GM21529 (cell line): ENCODE measurements at regions not wholly inside any gene's neighbourhood (a gene's known extent, or its start where the extent isn't known, plus 50 kb on each side); places are given as distances from the start of the nearest gene placed in this dataset.
"Not testable (repeated sequence)": the region's sequence is repeated elsewhere in the genome, so short reads cannot be mapped to it uniquely, and the experiment has no call there.

Experiments used
- ATAC-seq: cut with Tn5 transposase; IDR thresholded peaks from one replicate; pipeline ENCODE4 v1.9.1; 2021; ENCODE audit not compliant: unreplicated experiment

DNA sequence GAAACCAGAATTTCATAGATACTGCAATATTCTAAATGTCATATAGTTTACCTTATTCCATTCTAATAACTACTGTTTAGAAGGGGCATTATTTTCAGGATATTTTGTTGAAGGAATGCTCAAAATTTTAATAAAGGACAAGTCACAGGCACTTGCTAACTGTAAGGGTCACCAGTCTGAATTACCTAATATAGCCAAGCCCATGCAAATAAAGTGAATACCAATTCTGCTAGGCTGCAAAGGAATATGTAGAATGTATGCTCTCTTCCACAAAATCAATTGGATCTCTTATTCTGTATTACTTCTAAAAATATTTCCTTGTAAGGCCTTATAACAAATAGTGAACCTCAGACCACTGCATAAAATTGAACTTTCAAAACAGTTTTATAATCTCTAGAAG lies 52.3 kb upstream of the FAT4 start:
- no peak for ATAC-seq

DNA sequence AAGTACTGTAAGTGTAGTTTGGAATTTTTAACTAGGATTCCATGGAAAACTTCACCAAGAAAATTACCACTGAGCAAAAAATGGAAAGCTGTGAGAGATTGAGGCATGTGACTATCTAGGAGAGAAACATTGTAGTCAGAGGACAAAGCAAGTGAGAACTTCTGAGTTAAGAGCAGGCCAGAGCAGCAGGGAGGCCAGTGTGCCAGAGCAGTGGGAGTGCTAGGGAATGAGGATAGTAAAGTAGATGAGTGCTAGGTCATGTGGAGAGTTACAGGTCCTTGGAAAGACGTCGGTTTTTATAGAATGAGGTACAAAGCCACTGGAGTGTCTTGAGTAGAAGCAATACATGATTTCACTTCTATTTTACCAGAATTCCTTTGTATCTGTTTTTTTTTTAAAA lies 52.7 kb upstream of the FAT4 start:
- ATAC-seq, result no peak

DNA sequence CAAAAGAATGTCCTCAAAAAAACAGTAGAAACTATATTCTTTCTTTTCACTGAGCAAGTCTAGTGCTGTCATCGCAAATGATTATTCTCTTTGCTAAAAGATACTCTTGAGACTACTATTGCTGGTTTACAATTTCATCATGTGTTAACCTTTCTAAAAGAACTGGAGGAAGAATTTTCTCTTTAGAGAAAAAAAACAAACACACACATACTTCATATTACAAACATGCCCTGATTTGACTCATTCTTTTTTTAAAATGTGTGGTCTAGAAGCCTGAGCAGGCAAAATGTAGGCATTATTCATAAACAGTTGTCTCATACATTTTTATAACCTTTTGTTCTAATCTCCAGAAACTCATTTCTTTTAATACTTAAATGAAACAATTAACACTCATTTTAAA lies 60.6 kb upstream of the FAT4 start:
- ATAC-seq, result no peak

DNA sequence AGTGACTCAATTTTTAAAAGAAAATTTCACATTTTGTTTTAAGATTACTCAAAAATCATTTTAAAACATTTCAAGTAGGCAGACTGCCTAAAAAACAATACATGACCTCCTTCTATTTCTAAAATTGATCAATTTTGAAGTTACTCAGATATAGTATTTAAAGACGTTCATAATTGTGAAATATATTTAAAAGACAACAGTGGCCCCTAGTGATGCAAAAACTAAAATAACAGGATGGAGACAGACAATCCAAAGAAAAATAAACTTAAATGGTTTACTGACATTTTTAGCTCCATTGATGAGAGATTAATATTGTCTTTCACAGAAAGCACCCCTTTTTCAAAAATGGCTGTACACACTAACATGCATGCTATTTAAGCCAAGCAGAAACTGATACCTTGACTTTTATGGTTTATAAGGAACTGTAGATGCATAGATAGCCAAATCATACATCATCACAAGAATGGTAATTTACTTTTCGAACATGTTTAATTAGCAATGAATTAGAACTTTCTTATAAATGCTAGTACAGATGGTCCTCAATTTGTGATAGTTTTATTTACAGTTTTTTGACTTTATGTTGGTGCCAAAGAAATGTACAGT lies 69.8 kb upstream of the FAT4 start:
- no peak for ATAC-seq

DNA sequence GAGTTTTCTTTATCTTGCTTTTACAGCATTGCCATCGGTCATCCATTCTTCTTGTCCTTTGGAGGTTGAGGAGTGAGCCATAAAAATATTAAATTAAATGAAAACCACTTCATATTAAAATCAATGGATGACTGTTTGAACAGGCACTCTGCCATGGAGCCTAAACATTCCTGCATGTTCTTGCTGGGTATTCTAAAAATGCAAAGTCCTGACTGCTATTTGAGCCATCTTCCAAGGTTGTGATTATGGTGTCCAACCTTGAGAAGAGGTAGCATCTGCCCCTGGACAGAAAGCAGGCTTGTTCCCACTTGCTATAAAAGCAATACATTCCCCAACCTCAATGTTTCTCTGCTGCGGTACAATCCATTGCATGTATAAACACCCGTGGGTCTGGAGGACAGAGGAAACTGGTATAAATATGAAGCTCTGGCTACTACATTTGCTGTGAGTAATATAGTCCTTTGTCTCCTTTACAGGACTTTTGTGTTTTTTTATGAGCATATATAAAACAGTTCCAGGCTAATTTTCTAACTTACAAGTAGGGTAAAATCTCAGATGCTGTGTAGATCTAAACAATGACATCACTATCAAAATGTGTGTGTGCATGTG lies 70.9 kb upstream of the FAT4 start:
- ATAC-seq, result no peak

DNA sequence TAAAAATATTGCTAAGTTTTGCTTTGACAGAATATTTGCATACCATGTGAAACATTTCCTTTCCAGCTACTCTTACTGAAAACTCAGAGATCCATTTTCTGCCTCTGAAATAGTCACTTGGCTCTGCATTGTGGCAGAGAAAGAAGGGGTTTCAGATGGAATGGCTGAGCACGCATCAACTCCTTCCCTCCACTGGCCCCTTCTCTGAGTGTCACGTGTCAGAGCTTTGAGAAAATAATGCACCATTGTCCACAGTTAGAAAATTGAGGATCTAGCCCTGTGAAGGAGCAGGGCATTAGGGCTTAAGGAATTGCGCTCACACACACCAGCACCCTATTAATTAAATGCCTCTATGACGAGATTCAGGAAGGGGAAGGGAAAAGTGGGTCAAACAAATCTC lies 78.8 kb upstream of the FAT4 start:
- ATAC-seq, result no peak

DNA sequence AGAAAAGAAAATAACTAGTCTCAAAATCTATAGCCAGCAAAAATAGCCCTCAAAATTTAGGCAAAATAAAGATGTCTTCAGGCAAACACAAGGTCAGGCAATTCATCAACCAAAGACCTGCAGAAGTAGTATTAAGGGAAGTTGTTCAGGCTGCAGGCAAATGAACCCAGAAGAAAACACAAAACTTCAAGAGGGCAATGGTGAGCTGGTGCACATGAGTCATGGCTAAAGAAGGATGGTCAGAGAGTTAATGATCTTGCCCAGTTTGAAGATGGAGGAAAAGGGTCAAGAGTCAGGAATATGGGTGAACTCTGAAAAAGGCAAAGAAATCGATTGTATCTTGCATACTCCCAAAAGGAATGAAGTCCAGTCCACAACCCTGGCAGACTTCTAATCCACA lies 83.1 kb upstream of the FAT4 start:
- ATAC-seq, result no peak

DNA sequence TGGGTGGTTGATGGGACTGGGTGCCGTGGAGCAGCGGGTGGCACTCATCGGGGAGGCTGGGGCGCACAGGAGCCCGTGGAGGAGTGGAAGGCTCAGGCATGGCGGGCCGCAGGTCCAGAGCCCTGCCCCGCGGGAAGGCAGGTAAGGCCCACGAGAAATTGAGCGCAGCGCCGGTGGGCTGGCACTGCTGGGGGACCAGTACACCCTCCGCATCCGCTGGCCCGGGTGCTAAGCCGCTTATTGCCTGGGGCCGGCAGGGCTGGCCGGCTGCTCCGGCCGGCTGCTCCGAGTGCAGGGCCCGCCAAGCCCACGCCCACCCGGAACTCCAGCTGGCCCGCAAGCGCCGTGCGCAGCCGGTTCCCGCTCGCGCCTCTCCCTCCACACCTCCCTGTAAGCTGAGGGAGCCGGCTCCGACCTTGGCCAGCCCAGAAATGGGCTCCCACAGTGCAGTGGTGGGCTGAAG lies 85.1 kb upstream of the FAT4 start:
- no peak for ATAC-seq

DNA sequence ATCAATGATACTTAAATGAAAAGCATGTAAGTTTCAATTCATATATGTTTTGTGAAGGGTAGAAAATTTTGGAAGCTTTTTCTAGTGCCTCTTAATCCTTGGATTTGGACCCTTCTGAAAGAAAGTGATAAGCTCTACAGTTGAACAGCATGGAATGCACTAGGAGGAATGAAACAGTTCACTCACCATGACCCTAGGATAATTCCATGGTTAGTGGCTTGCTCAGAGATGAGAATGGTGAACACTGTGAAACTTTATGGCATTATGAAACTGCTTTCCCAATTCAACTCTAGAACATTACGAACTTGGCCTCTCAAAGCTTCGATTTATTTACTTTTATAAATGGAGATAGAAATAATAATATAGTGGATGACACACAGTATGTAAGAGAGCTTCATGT lies 88.9 kb upstream of the FAT4 start:
- no peak for ATAC-seq

DNA sequence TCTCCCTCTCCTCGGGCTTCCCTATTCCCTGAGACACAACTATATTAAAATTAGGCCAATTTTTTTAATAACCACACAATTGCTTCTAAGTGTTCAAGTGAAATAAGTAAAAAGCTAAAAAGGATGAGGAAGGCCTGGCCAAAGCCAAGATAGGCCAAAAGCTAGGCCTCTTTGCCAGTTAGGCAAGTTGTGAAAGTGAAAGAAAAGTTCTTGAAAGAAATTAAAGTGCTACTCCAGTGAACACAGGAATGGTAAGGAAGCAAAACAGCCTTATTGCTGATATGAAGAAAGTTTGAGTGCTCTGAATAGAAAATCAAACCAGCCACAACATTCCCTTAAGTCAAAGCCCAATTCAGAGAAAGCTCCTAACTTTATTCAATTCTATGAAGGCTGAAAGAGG lies 114.2 kb upstream of the FAT4 start:
- ATAC-seq, result no peak

DNA sequence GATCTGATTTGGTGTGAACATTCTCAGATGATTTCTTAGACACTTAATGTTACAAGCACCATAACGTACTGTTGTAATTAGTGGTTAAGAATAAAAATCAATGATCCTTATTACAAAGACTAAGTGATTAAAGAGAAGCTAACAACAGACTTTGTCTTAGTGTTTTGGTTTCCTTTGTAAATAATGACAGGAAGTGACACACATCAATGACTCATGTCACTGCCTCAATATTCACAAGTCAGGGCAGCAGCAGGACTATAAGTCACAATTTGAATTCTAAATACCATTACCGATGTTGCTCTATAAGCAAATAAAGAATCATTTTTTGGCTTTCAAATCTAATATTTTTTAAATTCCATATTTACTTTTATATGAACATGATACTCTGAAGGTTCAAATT lies 115.8 kb upstream of the FAT4 start:
- no peak for ATAC-seq

DNA sequence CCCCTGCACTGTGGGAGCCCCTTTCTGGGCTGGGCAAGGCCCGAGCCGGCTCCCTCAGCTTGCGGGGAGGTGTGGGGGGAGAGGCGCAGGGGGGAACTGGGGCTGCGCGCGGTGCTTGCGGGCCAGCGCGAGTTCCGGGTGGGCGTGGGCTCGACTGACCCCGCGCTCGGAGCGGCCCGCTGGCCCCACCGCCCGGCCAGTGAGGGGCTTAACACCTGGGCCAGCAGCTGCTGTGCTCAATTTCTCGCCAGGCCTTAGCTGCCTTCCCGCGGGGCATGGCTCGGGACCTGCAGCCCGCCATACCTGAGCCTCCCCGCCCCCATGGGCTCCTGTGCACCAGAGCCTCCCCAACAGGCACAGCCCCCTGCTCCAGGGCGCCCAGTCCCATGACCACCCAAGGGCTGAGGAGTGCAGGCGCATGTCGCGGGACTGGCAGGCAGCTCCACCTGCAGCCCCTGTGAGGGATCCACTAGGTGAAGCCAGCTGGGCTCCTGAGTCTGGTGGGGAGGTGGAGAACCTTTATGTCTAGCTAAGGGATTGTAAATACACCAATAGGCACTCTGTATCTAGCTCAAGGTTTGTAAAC lies 122.8 kb upstream of the FAT4 start:
- not testable (repeated sequence) for ATAC-seq

DNA sequence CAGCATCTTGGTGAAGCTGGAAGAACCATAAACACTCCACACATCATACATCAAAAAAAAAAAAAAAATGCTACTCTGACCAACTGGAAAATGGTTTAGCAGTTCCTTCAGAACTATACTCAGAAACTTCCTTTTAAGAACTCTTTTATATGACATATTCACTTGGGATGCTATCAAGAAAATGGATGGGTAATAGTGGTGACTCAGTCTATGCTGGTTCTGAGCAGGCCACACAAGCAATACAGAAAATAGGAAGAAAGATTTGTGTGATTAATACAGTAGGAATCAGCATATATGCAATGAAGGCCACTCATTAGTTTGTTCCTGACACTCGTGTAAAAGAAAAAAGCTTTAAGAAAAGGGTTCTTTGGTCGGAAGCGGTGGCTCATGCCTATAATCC lies 123.5 kb upstream of the FAT4 start:
- ATAC-seq, result no peak

DNA sequence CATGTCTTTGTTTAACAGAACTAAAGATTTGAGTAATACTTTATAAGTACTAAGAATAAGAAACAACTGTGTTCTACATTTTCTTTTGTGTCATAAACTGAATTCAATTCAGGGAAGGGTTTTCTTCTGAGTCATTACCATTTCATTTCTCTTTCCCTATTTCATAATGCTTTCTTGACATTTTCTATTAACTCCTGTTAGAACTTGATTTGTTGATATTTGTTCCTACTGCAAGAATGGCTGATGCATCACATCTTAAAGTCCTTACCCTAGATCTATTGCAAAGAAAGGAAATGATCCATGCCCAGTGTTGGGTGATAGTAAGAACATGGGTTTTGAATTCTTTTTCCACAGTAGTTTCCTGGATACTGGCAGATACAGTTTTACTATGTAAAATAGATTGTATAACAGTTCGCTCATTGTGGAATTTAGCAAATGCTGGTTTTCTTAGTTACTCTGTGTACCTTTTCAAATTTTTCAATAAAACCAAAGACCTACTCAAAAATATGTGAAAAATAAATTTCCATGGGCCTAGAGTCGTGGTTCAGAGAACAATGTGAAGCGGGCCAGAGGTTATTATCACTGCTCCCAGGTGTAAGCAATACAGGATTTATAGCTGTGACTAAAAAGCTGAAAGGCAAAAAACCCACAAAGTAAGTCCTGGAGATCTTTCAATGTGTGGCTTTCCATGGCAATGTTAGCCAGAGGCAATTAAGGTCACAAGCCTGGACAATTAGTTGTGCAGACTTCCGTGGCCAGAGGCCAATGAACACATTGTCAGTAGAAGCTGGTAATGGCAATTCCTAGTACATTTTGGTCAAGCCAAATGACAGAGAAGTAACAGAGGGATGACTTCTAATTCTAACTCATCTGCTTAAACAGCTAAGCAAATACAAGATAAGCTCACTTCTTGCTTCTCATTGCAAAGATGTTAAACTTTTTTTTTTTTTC lies 127.3 kb upstream of the FAT4 start:
- no peak for ATAC-seq

DNA sequence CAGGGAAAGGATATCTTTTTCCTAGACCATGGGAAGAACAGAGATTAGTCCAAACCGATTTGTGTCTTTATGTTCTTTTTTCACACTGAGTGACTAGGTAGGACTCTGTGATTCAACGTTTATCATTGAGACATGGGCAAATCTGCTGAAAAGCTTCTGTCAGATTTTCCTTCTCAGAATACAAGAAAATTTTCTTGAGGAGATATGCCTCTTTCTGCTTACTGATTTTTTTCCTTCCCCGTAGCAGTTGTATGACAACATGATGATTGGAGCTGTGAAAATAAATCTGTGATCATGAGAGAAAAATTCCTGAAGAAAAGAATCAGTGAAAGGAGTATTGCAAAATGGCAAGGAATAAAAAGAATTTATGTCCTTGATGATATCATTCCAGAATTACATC lies 130.6 kb upstream of the FAT4 start:
- ATAC-seq, result no peak

DNA sequence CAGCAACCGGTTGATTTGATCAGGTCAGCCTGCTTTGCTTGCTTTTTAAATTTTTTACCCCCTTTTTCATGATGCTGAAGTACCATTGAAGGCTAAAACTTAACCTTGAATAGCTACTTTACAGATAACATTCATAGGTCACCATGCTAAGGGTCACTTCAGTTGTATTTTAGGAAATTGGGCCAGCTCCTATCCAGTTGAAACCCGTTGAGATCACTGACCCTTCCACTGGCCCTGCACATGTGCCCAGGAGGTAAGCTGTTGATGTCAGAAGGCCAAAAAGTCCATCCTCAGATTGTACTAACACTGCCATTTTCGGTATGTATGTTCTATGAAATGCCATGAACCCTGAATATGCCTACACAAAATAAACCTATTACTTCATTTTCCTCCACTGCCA lies 133.0 kb upstream of the FAT4 start:
- no peak for ATAC-seq

DNA sequence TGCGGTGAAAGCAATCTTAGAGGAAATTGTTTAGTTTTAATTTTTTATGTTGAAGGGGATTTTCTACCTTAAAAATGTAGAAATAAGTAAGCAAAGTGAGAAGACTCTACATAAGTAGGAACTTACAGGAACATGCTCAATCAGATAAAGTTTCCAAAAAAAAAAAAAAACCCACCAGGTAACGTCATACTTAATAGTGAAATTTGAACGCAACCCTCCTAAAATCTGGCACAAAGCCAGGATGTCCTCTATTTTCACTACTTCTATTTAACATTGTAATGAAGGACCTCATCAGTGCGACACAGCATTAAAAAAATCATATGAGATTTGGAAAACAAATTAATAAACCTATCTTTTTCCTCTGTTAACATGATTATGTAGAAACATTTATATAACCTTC lies 135.0 kb upstream of the FAT4 start:
- no peak for ATAC-seq

DNA sequence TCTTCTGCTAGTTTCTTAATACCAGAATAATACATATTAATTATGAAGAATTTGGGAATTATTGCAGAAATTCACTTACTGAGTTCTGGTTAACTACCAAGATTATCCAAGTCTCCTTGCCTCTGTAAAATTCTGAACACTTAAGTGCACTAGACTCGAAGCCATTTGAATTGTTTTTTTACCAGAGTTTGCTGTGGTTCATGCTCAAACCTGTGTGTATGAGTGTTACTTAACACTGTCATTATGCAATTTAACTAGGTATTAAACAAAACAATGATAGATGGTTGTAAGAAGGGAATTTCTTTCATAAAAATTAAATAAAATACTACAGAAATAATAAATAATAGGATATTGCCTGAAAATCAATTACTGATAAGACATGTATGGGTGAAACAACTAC lies 145.6 kb upstream of the FAT4 start:
- ATAC-seq, result no peak

DNA sequence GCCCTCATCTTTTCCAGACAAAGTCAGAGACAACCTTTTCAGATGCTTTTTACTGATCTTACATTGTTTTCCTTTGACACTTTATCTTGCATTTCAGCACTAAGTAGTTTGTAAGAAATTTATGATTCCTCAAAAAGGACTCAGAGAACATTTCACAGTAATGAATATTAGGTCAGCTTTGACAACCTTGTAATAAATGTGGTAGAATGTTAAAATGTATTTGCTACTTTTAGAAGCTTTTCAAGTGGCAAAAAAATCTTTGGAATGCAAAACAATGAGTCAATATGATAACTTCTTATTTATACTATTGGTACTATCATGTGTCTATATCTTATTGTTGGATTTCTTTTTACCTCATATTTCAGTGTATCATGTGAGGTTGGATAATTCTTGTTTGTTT lies 146.2 kb upstream of the FAT4 start:
- no peak for ATAC-seq

DNA sequence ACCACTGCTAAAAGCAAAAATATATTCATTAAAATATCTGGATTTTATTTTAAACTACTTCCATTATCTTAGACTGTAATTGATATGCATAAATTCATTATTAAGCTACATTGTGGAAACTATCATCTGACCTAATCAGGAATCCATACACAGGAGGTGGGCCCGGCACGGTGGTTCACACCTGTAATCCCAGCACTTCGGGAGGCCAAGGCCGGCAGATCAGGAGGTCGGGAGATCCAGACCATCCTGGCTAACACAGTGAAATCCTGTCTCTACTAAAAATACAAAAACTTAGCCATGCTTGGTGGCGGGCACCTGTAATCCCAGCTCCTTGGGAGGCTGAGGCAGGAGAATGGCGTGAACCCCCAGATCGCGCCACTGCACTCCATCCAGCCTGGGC lies 148.7 kb upstream of the FAT4 start:
- not testable (repeated sequence) for ATAC-seq

DNA sequence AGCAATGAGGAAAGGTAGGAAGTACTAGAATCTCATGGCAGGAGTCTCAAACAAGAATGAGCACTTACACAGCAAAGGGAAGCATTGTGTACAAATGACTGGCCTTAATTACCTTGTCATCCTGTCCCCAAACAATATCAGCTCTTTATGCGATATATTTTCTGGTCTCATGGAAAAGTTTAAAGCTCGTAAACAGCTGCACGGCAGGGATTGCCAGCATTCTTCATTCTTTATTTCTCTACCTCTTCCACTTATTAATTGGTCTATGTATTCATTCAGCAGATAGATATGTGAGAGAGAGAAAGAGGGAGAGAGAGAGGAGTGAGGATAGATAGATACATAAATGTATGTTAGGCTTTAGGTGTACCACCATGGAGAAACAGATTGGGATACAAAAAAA lies 155.8 kb upstream of the FAT4 start:
- no peak for ATAC-seq

DNA sequence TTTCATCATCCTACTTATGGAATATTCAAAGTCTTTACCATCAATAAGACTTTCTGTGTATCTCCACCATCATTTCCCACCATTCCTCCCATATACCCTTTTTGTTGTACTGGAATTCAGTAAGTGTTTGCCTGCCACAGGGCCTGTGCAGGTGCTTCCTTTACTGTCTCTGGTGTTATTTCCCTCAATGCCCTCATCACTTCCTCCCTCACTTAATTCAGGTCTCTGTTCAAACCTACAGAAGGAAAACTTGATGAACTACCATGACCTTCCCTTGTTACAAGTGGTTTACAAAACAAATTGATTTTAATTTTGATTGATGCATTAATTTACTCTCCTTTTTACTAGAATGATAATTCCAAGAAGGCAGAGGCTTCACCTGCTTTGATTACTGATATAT lies 159.5 kb upstream of the FAT4 start:
- ATAC-seq, result no peak
